ENCODE measurements at regions not wholly inside any gene's neighbourhood (a gene's known extent, or its start where the extent isn't known, plus 50 kb on each side); places are given as distances from the start of the nearest gene placed in this dataset.

DNA sequence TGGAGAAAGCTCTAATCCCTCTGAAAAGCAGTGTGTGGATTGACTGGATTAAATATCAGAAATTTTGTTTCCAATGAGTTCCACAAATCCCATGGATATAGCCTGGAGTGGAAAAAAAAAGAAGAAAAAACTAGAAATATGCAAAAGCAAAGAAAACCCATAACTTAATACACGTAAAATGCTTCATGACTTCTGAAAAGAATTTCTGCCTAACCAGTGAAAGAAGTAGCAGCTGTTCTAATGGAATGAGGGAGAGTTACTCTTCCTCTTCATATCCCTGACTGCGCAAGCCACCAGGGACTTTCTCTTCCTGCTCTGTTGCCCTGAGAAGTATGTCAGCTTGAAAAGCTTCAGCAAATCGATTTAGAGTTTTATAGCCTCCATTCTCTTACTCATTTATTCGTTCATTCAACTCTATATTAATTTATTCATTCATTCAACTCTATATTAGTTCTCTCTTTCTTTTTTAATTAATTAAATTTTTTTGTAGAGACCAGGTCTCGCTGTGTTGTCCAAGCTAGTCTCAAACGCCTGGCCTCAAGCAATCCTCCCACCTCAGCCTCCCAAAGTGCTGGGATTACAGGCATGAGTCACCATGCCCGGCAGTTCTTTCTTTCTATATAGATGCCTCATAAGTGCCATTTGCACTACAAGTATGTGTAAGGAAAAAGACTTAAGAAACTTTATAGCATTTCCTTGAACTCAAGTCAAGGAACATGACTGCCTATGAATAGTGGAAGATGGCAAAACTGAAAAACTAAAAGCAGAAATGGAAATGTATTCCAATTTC is 447.3 kb upstream of the NRP1 start:
- no peak overlapping the region for H3K27ac ChIP-seq (ENCODE audit: low read depth, low read length)
- H2BK12ac ChIP-seq (ENCODE audit: low read depth, low read length) = no peak overlapping the region
- H3K79me2 ChIP-seq (ENCODE audit: control insufficient read depth in 1 of 2, insufficient read depth in 2 of 2, low read length in 2 of 2) = no peaks in the 10 kb centered on the region
- H3K56ac ChIP-seq (replicated peaks; ENCODE audit: insufficient read length, low read depth, low read length) = no peak overlapping the region
- no peaks in the 10 kb centered on the region for H3K23me2 ChIP-seq (ENCODE audit: low read depth, low read length)
- H3K27me3 ChIP-seq (replicated peaks in 1 of 4; ENCODE audit: control insufficient read depth in 3 of 4, extremely low read depth in 1 of 4, insufficient read depth in 3 of 4, low read length in 3 of 4) = no peaks in the 10 kb centered on the region
- H3K14ac ChIP-seq (ENCODE audit: insufficient read length) = no peak overlapping the region
- CTCF ChIA-PET (ENCODE audit: partially characterized antibody) = interaction anchor here (0.8 kb wide), 1 partner anchor 304 kb away, joined by 3 read pairs; no protein-coding TSS in a partner anchor
- no peak overlapping the region for H3K9ac ChIP-seq (replicated peaks in 1 of 4; ENCODE audit: extremely low read depth in 1 of 4, low read depth in 3 of 4, low read length in 3 of 4)
- H3K4me1 ChIP-seq (replicated peaks in 1 of 4; ENCODE audit: control insufficient read depth in 3 of 4, insufficient read depth in 4 of 4, low read length in 3 of 4) = no peaks in the 10 kb centered on the region
- no peak overlapping the region for H2BK5ac ChIP-seq (ENCODE audit: low read depth, low read length)
- DNase-seq (ENCODE audit: low read depth in 1 of 2, low spot score in 2 of 2) = no peak
- H3K4ac ChIP-seq (replicated peaks; ENCODE audit: insufficient read length, low read depth, low read length) = no peak overlapping the region
- H3K4me3 ChIP-seq (ENCODE audit: extremely low read depth in 1 of 4, insufficient read depth in 2 of 4, low read depth in 3 of 4, low read length in 4 of 4) = no peak overlapping the region
- no peak overlapping the region for H3K4me2 ChIP-seq (ENCODE audit: insufficient read depth in 1 of 2, low read depth in 2 of 2, low read length in 2 of 2)
- no peak overlapping the region for H2BK120ac ChIP-seq (replicated peaks; ENCODE audit: low read depth, low read length)
- no peaks in the 10 kb centered on the region for H3K9me3 ChIP-seq (ENCODE audit: insufficient read depth in 2 of 2, low read depth in 1 of 2, low read length in 1 of 2)
- no peaks in the 10 kb centered on the region for H4K20me1 ChIP-seq (replicated peaks in 1 of 2; ENCODE audit: control insufficient read depth in 1 of 2, insufficient read depth in 2 of 2, low read length in 2 of 2)
- no peak overlapping the region for H4K8ac ChIP-seq (ENCODE audit: extremely low read depth, insufficient read depth, low read length)
- no peak overlapping the region for H2AFZ ChIP-seq (ENCODE audit: low read length)
- H4K5ac ChIP-seq (ENCODE audit: insufficient read length, low read depth, low read length) = no peak overlapping the region
- POLR2A ChIA-PET (ENCODE audit: partially characterized antibody) = no interaction called here
- H3K79me1 ChIP-seq (ENCODE audit: low read depth, low read length) = no peaks in the 10 kb centered on the region
- no peak overlapping the region for H2BK15ac ChIP-seq (ENCODE audit: low read length)
- H3K36me3 ChIP-seq (ENCODE audit: control insufficient read depth in 2 of 4, insufficient read depth in 4 of 4, low read length in 3 of 4) = no peaks in the 10 kb centered on the region
- H2AK5ac ChIP-seq (ENCODE audit: low read depth, low read length) = no peak overlapping the region
- H3K23ac ChIP-seq (ENCODE audit: insufficient read length) = no peak overlapping the region
- no peak overlapping the region for H3K18ac ChIP-seq (ENCODE audit: extremely low read depth, low read length)
- WGBS, 2 experiments (ENCODE audit: extremely low coverage in 1 of 2, insufficient coverage in 1 of 2, insufficient read length in 1 of 2, insufficient replicate concordance in 2 of 2, low coverage in 1 of 2, low lambda C conversion rate in 2 of 2, missing lambda C conversion rate in 1 of 2) = 85 to 100% methylated on average over 1 to 7 of the region's 7 CpGs
- FAIRE-seq = no peak
- H4K91ac ChIP-seq (replicated peaks; ENCODE audit: insufficient read length, low read length) = no peak overlapping the region
- H2BK20ac ChIP-seq (ENCODE audit: low read length) = no peak overlapping the region
- TF ChIP-seq POLR2AphosphoS5 (IDR thresholded peaks at IDR 0.05; ENCODE audit: low read depth, low read length) = no peak
- TF ChIP-seq KDM4A (IDR thresholded peaks at IDR 0.05; ENCODE audit: low read depth, low read length, severe bottlenecking) = no peak
- no peak for TF ChIP-seq TCF12 (IDR thresholded peaks at IDR 0.05; ENCODE audit: low read depth, low read length)
- TF ChIP-seq CHD1 (IDR thresholded peaks at IDR 0.05; ENCODE audit: low read depth, low read length) = no peak
- no peak for TF ChIP-seq EP300 (IDR thresholded peaks at IDR 0.05; ENCODE audit: borderline replicate concordance in 1 of 2, low read depth in 2 of 2, low read length in 2 of 2)
- no peak for TF ChIP-seq SAP30 (IDR thresholded peaks at IDR 0.05; ENCODE audit: insufficient read depth, insufficient replicate concordance, low read length)
- TF ChIP-seq, protein P1, sequence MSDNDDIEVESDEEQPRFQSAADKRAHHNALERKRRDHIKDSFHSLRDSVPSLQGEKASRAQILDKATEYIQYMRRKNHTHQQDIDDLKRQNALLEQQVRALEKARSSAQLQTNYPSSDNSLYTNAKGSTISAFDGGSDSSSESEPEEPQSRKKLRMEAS (IDR thresholded peaks at IDR 0.05) = no peak
- no peak for TF ChIP-seq RAD21 (IDR thresholded peaks at IDR 0.05 in 1 of 2, conservative IDR thresholded peaks at IDR 0.05 in 1 of 2; ENCODE audit: low read depth in 2 of 2, low read length in 2 of 2)
- TF ChIP-seq FOSL1 (IDR thresholded peaks at IDR 0.05; ENCODE audit: insufficient read depth, low read depth, low read length) = no peak
- TF ChIP-seq JUND (IDR thresholded peaks at IDR 0.05; ENCODE audit: low read length) = no peak
- no peak for TF ChIP-seq CBX5 (IDR thresholded peaks at IDR 0.05; ENCODE audit: low read depth, low read length)
- no peak for TF ChIP-seq GABPA (IDR thresholded peaks at IDR 0.05; ENCODE audit: borderline replicate concordance, insufficient read depth, low read length)
- TF ChIP-seq KDM5A (IDR thresholded peaks at IDR 0.05; ENCODE audit: low read length) = no peak

All from H1 (cell line).